Body of pancreas (tissue), 4 donors: ENCODE measurements at regions not wholly inside any gene's neighbourhood (a gene's known extent, or its start where the extent isn't known, plus 50 kb on each side); places are given as distances from the start of the nearest gene placed in this dataset.

Experiments
- ATAC-seq: fragments of 150-250 bp; one replicate; pipeline ENCODE4 v1.9.1; 2016
- DNase-seq, 4 donors: peaks; one replicate each; pipeline ENCODE4 v3.0.0-alpha.2; 2019
- H3K27ac ChIP-seq, 4 donors: fragments of 200-600 bp; sonication (generic); 1 replicate in 3 of 4; 2 replicates in 1 of 4; pipeline versions ENCODE4 v1.5.1 to v1.6.1; 2016 to 2019; ENCODE audit warnings: mild to moderate bottlenecking in 1 of 4, mixed read lengths in 1 of 4, moderate library complexity in 1 of 4
- H3K27me3 ChIP-seq, 2 donors: fragments of 200-600 bp; sonication (generic); one replicate each; pipeline ENCODE4 v1.6.0; 2016; ENCODE audit warnings: mild to moderate bottlenecking in 1 of 2
- H3K36me3 ChIP-seq, 2 donors: fragments of 200-600 bp; sonication (generic); replicated peaks in 1 of 2; 2 replicates each; pipeline ENCODE4 v1.5.1; 2016; ENCODE audit warnings: low read depth in 2 of 2; ENCODE audit not compliant: insufficient read depth in 1 of 2
- H3K4me1 ChIP-seq: fragments of 200-600 bp; sonication (generic); one replicate; pipeline ENCODE4 v1.6.0; 2016
- H3K4me3 ChIP-seq, 2 donors: fragments of 200-600 bp; sonication (generic); 1 replicate in 1 of 2; 2 replicates in 1 of 2; pipeline ENCODE4 v1.5.1; 2016 to 2019
- H3K9me3 ChIP-seq, 3 donors: fragments of 200-600 bp; sonication (generic); 1 replicate in 2 of 3; 2 replicates in 1 of 3; pipeline ENCODE4 v1.5.1; 2016
- POLR2A ChIP-seq, 3 donors: fragments of 450-650 bp; IDR thresholded peaks; one replicate each; pipeline ENCODE4 v1.6.1; 2016; ENCODE audit warnings: antibody characterized with exemption in 3 of 3, mild to moderate bottlenecking in 2 of 3
- WGBS, 2 donors: methylation state at CpG; one replicate each; pipeline ENCODE4 v1.1.5; 2017; 5-methylcytosine and 5-hydroxymethylcytosine counted together
- intact Hi-C: fragments of 100-400 bp; cut with DNase I; formaldehyde crosslinking; loops from one replicate; pipeline ENCODE4 v1.15.1; 2023
- TF ChIP-seq, protein P1 (sequence below), 7 experiments: fragments of 450-650 bp in 4 of 7; fragments of 200-600 bp in 3 of 7; sonication (generic) in 3 of 7; IDR thresholded peaks; one replicate each; pipeline ENCODE4 v1.5.1; 2016 to 2019; ENCODE audit warnings: antibody characterized with exemption in 7 of 7

DNA sequence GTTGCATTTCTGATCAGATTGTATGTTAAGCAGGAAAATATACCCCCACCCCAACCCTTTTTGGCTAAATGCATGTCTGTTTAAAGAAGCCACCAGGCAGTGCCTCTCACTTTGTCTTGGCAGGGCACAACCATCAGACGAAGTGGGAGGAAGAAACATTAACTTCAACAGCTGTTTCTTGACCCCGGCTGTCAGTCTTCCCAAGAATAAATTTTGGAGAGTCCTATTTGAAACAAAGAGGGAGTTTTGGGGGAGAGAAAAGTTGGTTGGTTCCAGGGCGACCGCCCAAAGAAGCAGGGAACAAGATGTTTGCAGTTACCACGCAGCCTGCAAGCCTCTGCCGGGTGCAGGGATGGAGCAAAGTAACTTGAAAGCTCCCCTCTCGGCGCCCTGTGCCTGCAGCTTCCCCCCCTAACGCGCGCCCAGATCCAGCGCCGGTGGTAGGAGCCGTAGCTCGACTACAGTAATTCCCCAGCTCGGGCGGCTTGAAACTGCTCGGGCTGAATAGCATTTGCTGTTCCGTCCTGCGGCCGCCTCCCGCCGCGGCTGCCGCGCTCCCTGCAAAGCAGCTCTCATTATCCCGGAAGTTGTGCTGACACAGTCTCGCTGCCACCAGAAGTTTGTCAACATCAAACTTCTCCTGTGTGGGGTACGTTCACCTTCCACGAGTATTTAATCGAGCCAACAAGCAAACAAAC is 100.7 kb upstream of the SSBP2 start:
- TF ChIP-seq POLR2A (IDR thresholded peaks at IDR 0.05), result peak in 2 of 3 donors; percentile 71 to 79
- TF ChIP-seq, protein P1, sequence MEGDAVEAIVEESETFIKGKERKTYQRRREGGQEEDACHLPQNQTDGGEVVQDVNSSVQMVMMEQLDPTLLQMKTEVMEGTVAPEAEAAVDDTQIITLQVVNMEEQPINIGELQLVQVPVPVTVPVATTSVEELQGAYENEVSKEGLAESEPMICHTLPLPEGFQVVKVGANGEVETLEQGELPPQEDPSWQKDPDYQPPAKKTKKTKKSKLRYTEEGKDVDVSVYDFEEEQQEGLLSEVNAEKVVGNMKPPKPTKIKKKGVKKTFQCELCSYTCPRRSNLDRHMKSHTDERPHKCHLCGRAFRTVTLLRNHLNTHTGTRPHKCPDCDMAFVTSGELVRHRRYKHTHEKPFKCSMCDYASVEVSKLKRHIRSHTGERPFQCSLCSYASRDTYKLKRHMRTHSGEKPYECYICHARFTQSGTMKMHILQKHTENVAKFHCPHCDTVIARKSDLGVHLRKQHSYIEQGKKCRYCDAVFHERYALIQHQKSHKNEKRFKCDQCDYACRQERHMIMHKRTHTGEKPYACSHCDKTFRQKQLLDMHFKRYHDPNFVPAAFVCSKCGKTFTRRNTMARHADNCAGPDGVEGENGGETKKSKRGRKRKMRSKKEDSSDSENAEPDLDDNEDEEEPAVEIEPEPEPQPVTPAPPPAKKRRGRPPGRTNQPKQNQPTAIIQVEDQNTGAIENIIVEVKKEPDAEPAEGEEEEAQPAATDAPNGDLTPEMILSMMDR (IDR thresholded peaks at IDR 0.05), result peak in 3 of 7 experiments; percentile 9 to 30 (median 22)
- 0% methylated on average over 17 to 31 of the region's 31 CpGs for WGBS, 2 donors

DNA sequence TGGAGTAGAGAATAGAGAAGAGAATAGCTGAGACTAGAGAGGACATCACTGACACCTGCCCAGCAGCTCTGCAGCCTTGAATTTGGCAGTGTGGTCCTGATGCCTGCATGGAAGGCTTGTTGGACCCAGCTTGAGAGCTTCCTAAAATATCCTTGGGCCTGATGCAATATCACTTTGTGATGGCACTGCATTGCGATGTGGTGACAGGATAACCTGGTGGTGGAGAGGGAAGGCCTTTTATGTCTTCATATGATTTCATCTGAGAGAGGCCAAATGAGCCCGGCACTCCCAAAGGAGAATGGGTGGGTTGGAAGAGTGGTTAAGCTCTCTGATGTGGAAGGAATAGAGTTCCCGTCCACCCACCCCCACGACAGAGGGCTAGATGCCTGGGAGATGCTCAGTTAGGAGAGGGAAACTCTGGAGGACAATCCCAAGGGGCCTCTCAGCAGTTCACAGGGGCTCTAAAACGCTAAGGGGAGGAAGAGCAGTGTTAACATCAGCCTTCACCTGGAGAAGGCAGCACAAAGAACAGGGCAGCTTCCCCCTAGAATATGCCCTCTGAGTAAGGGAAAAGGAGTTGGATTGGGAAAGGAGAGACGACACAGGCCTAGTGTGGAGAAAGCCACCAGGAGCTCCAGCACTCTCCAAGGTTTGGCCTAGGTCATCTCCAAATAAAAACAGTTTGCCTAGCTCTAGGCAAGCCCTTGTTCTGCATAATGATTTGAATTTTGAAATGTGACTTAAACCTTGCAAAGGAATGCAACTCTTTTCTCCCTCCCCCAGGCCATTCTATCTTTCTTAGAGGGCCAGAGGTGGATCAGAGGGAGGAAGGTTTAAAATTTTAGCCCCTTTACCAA is 99.8 kb upstream of the SSBP2 start:
- Histone ChIP-seq H3K9me3 (no peaks in the 10 kb centered on the region), H3K4me1 (peaks cover 58% of the 10 kb centered on the region), H3K4me3 (no peak overlapping the region), H3K27ac (peak overlapping the region; percentile 82 to 96 (median 94)), H3K36me3 (no peaks in the 10 kb centered on the region), H3K27me3 (no peaks in the 10 kb centered on the region)
- DNase-seq, result no peak
- TF ChIP-seq, protein P1 (IDR thresholded peaks at IDR 0.05), result no peak
- TF ChIP-seq POLR2A (IDR thresholded peaks at IDR 0.05), result no peak
- ATAC-seq, result no peak
- intact Hi-C loops, result loop anchor here (5.0 kb wide), 1 partner anchor 98 kb away; the partner anchor contains the start of gene SSBP2
- WGBS, 2 donors, result 56 to 59% methylated on average over 6 of the region's 6 CpGs

More for the DNA sequence above, 100.7 kb upstream of the SSBP2 start:
- H3K4me3 ChIP-seq, result peak overlapping the region in 1 of 2 donors; percentile 12
- H3K36me3 ChIP-seq, result no peaks in the 10 kb centered on the region
- intact Hi-C loops, result loop anchor here (5.0 kb wide), 1 partner anchor 99 kb away; the partner anchor contains the start of gene SSBP2
- H3K4me1 ChIP-seq, result peaks cover 58% of the 10 kb centered on the region
- H3K9me3 ChIP-seq, result no peaks in the 10 kb centered on the region
- DNase-seq (peak; percentile 96 to 99 (median 97)), ATAC-seq (peak; percentile 97)
- peak overlapping the region; percentile 82 to 96 (median 94) for H3K27ac ChIP-seq
- no peaks in the 10 kb centered on the region for H3K27me3 ChIP-seq

DNA sequence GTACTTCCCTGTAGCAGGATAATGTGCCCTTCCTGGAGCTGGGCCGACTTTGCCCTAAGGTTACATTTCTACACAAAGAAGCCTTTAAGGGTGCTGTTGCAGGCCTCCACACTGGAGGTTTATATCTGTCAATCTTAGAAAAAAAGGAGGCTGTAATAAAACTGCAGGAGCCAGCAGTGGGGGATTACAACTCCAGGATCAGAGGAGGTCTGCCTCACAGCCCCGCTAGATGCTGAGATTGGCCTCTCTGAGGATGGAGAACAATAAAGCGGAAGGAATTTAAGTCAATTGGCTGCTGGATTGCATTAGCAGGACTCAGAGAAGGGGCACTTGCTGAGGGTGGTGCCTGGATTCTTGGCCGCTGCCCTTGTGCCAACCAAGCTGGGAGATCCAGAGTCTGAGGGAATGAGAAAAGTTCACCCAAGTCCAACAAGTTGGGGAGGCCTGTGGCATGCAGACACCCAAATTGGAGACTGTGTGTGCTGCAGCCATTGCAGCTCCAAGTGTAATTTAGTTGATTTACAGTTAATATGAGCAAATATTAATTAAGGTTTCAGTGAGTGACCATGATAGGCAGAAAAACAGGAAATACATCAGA is 99.0 kb upstream of the SSBP2 start:
- no peak overlapping the region for H3K4me3 ChIP-seq
- WGBS, 2 donors, result 83 to 88% methylated on average over 4 of the region's 4 CpGs
- ATAC-seq, result no peak
- peak overlapping the region in 3 of 4 donors; percentile 92 to 96 (median 95) for H3K27ac ChIP-seq
- H3K27me3 ChIP-seq, result no peaks in the 10 kb centered on the region
- no peak for TF ChIP-seq POLR2A (IDR thresholded peaks at IDR 0.05)
- TF ChIP-seq, protein P1 (IDR thresholded peaks at IDR 0.05), result no peak
- peaks cover 58% of the 10 kb centered on the region for H3K4me1 ChIP-seq
- H3K36me3 ChIP-seq, result no peaks in the 10 kb centered on the region
- no peaks in the 10 kb centered on the region for H3K9me3 ChIP-seq
- DNase-seq, result no peak
- intact Hi-C loops, result loop anchor here (5.0 to 10.0 kb wide), 2 partner anchors 55 to 98 kb away; partner anchors contain the start of gene SSBP2

DNA sequence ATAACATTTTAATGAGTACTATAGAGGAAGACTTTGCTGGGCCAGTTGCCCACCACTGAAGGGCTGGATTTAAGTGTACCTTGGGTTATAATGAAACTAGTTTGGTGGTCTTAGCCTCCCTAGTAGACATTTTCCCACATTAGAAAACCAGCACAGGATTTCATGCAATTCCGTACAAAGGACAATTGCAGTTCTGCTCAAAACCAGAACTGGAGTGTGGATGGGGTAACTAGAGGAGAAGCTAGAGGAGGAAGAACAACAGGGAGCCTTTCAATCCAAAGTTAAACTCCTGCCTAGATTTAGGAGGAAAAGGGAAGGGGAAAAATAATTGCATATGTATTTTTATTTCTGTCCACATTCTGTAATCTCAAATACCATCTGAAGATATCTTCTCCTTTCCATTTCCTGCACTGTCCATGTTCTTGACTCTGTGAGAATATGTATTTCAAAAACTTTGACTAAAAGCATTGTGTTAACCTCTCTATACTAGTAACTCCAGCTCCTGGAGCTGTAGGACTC is 97.5 kb upstream of the SSBP2 start:
- Histone ChIP-seq H3K4me1 (peaks cover 58% of the 10 kb centered on the region), H3K27me3 (no peaks in the 10 kb centered on the region), H3K27ac (no peak overlapping the region), H3K4me3 (no peak overlapping the region), H3K9me3 (no peaks in the 10 kb centered on the region), H3K36me3 (no peaks in the 10 kb centered on the region)
- ATAC-seq, result no peak
- TF ChIP-seq POLR2A (IDR thresholded peaks at IDR 0.05), result no peak
- TF ChIP-seq, protein P1 (IDR thresholded peaks at IDR 0.05), result no peak
- peak; percentile 30 to 66 (median 48) for DNase-seq
- WGBS, 2 donors, result 7 to 9% methylated on average over 1 of the region's 1 CpG
- intact Hi-C loops, result loop anchor here (10.0 kb wide), 1 partner anchor 54 kb away; no protein-coding TSS in a partner anchor
